Nephron (organoid): ENCODE measurements at regions not wholly inside any gene's neighbourhood (a gene's known extent, or its start where the extent isn't known, plus 50 kb on each side); places are given as distances from the start of the nearest gene placed in this dataset.
"Not testable (repeated sequence)": the region's sequence is repeated elsewhere in the genome, so short reads cannot be mapped to it uniquely, and the experiment has no call there.

Experiments
- H3K27ac Mint-ChIP-seq, 3 experiments: 2 replicates each; pipeline ENCODE4 v1.8.0; 2020; ENCODE audit warnings: mixed read lengths in 3 of 3, mild to moderate bottlenecking in 2 of 3, moderate library complexity in 1 of 3
- H3K27me3 Mint-ChIP-seq: 2 replicates; pipeline ENCODE4 v1.8.0; 2021; ENCODE audit warnings: low read depth, mild to moderate bottlenecking, moderate library complexity, mixed read lengths
- H3K36me3 Mint-ChIP-seq: 2 replicates; pipeline ENCODE4 v1.8.0; 2020; ENCODE audit warnings: low read depth, mixed read lengths
- H3K4me1 Mint-ChIP-seq: 2 replicates; pipeline ENCODE4 v1.8.0; 2020; ENCODE audit warnings: mixed read lengths
- H3K4me3 Mint-ChIP-seq, 3 experiments: 2 replicates each; pipeline ENCODE4 v1.8.0; 2020; ENCODE audit warnings: mild to moderate bottlenecking in 3 of 3, mixed read lengths in 3 of 3, moderate library complexity in 2 of 3
- H3K9me3 Mint-ChIP-seq: 2 replicates; pipeline ENCODE4 v1.8.0; 2020; ENCODE audit warnings: mixed read lengths
- TF ChIP-seq, protein P1 (sequence below), 3 experiments: fragments of 200-600 bp; sonication (generic); IDR thresholded peaks; one replicate each; pipeline ENCODE4 v1.5.0; 2021; ENCODE audit warnings: antibody characterized with exemption in 3 of 3; ENCODE audit not compliant: unreplicated experiment in 3 of 3

DNA sequence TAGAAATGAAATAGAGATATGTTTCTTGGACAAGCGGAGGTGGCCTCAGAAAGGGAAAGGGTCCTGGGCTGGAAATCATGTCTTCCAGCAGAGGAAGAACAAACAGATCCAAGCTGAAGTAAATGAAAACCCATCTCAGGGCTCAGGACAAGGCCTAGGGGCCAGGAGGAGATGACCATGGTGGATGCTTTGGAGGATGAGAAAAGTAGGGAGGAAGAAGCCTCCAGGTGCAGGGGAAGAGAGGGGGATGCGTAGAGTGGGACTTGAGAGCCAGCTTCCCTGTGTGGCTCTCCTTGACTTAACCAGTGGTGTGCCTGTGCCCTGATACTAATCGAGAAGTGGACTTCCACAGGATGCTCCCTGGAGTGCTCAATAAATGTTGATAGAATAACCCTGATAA is 203.2 kb downstream of the FAM43A start:
- H3K36me3 Mint-ChIP-seq: peaks cover 2% of the 10 kb centered on the region
- TF ChIP-seq, protein P1, sequence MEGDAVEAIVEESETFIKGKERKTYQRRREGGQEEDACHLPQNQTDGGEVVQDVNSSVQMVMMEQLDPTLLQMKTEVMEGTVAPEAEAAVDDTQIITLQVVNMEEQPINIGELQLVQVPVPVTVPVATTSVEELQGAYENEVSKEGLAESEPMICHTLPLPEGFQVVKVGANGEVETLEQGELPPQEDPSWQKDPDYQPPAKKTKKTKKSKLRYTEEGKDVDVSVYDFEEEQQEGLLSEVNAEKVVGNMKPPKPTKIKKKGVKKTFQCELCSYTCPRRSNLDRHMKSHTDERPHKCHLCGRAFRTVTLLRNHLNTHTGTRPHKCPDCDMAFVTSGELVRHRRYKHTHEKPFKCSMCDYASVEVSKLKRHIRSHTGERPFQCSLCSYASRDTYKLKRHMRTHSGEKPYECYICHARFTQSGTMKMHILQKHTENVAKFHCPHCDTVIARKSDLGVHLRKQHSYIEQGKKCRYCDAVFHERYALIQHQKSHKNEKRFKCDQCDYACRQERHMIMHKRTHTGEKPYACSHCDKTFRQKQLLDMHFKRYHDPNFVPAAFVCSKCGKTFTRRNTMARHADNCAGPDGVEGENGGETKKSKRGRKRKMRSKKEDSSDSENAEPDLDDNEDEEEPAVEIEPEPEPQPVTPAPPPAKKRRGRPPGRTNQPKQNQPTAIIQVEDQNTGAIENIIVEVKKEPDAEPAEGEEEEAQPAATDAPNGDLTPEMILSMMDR (IDR thresholded peaks at IDR 0.05; ENCODE audit: unreplicated experiment in 3 of 3): no peak
- H3K4me1 Mint-ChIP-seq: no peaks in the 10 kb centered on the region
- H3K27ac Mint-ChIP-seq: no peak overlapping the region
- H3K27me3 Mint-ChIP-seq: peaks cover under 1% of the 10 kb centered on the region
- H3K9me3 Mint-ChIP-seq: peaks cover 29% of the 10 kb centered on the region
- no peak overlapping the region for H3K4me3 Mint-ChIP-seq

DNA sequence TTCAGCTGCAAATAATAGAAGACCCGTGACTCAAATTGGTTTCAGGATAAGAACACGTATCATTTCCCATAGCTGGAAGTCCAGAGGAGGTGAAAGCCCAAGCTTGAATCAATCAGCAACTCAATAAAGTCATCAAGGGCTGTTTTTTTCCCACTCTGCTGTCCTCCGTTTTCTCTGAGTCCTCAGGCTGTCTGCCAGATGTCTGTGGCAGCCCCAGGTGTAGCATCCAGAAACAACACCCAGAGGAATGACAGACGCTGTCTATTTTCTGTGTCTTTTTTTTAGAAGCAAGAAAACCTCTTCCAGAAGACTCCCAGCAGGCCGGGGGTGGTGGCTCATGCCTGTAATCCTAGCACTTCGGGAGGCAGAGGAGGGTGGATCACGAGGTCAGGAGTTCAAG is 204.4 kb downstream of the FAM43A start:
- Mint-ChIP-seq H3K27ac (no peak overlapping the region), H3K36me3 (no peaks in the 10 kb centered on the region), H3K27me3 (no peaks in the 10 kb centered on the region), H3K4me1 (no peaks in the 10 kb centered on the region), H3K9me3 (peaks cover 28% of the 10 kb centered on the region), H3K4me3 (no peak overlapping the region)
- TF ChIP-seq, protein P1 (IDR thresholded peaks at IDR 0.05; ENCODE audit: unreplicated experiment in 3 of 3): no peak

DNA sequence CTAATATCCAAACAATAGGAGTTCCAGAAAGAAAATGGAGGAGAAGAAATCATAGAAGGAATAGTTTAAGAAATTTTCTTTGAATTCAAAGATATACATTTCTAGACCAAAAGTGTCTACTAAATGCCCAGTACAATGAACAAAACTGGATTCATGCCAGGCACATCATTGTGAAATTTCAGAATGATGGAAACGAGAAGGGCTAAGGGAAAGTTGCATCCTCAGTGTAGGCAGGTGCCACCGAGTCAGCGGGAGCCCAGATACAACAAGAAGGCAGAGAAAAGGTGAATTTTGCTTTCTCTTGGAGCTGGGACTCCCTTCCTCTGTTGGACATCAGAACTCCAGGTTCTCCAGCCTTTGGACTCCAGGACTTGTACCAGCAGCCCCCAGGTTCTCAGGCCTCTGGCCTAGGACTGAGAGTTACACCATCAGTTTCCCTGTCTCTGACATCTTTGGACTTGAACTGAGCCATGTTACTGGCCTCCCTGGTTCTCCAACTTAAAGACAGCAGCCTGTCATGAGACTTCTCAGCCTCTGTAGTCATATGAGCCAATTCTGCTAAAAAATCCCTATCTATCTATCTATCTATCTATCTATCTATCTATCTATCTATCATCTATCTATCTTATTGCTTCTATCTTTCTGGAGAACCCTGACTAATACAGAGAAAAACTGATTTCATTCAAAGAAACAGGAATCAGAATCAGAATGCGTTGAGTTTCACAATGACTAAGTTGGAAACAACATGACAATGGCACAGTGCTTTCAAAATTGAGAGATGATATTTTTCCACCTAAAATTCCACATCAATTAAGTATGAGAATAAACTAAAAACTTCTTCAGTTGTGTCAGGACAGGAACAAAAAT is 207.7 kb downstream of the FAM43A start:
- TF ChIP-seq, protein P1 (IDR thresholded peaks at IDR 0.05; ENCODE audit: unreplicated experiment in 3 of 3): no peak
- Mint-ChIP-seq H3K9me3 (peaks cover 40% of the 10 kb centered on the region), H3K36me3 (no peaks in the 10 kb centered on the region), H3K27ac (no peak overlapping the region), H3K27me3 (no peaks in the 10 kb centered on the region), H3K4me3 (no peak overlapping the region), H3K4me1 (no peaks in the 10 kb centered on the region)

DNA sequence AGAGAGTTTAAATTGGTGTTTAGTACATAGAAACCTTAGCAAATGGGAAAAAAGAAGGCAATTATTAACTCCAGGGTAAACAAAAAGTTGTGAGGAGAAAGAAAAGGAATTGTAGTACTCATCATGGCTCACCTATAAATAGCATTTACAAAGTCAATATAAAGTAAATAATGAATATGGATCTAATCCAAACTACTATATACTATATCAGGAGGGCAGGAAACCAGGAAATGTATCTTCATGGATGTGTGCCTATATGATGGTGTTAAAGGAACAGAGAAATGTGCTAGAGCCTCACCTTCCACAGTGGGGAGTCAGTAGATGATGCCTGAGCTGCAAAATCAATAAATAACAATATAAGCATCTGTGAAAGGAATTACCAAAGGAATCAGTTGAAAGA is 208.9 kb downstream of the FAM43A start:
- no peaks in the 10 kb centered on the region for H3K27me3 Mint-ChIP-seq
- H3K9me3 Mint-ChIP-seq: peaks cover 47% of the 10 kb centered on the region
- H3K4me1 Mint-ChIP-seq: no peaks in the 10 kb centered on the region
- H3K36me3 Mint-ChIP-seq: no peaks in the 10 kb centered on the region
- no peak overlapping the region for H3K4me3 Mint-ChIP-seq
- H3K27ac Mint-ChIP-seq: no peak overlapping the region
- TF ChIP-seq, protein P1 (IDR thresholded peaks at IDR 0.05; ENCODE audit: unreplicated experiment in 3 of 3): no peak

DNA sequence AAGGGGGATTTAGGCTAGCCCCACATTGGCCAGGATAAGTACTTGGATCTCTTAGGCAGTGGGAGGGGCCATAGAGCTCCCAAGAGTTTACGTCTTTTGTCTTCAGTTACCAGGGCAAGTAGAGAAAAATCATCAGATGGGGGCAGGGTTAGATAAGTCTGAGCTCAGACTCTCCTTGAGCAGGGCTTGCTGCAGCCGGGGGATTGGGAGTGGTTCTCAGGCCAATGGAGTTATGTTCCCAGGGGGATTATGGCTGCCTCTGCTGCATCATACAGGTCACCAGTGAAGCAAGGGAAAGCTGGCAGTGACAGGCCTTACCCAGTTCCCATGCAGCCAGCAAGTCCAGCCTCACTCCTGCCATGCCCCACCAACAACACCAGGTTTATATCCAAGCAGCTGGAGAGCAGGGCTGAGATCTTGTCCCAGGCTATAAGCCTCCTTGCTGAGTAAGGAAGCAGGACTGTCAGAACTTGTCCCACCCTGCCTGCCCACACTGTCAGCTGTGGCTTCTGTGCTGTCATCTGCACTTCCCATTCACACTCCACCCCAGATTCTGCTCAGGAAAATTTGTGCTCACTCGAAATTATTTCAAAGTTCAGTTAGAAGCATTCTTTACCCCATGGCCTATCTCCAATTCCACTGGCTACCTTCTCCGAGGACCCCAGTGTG is 215.3 kb downstream of the FAM43A start:
- no peak overlapping the region for H3K4me3 Mint-ChIP-seq
- H3K36me3 Mint-ChIP-seq: peaks cover 5% of the 10 kb centered on the region
- H3K9me3 Mint-ChIP-seq: peaks cover 63% of the 10 kb centered on the region

DNA sequence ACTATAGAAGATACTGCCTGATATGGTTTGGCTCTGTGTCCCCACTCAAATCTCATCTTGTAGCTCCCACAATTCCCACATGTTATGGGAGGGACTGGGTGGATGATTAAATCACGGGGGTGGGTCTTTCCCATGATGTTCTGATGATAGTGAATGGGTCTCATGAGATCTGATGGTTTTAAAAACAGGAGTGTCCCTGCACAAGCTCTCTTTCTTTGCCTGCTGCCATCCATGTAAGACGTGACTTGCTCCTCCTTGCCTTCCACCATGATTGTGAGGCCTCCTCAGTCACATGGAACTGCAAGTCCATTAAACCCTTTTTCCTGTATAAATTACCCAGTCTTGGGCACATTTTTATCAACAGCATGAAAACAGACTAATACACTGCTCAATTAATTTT is 217.8 kb downstream of the FAM43A start:
- peaks cover 12% of the 10 kb centered on the region for H3K27me3 Mint-ChIP-seq
- H3K4me3 Mint-ChIP-seq, H3K36me3 Mint-ChIP-seq, H3K4me1 Mint-ChIP-seq, H3K27ac Mint-ChIP-seq: not testable (repeated sequence)
- peaks cover 45% of the 10 kb centered on the region for H3K9me3 Mint-ChIP-seq

More for the DNA sequence above, 215.3 kb downstream of the FAM43A start:
- Mint-ChIP-seq H3K4me1 (no peaks in the 10 kb centered on the region), H3K27me3 (peaks cover 9% of the 10 kb centered on the region), H3K27ac (no peak overlapping the region)
- TF ChIP-seq, protein P1 (IDR thresholded peaks at IDR 0.05; ENCODE audit: unreplicated experiment in 3 of 3): no peak

DNA sequence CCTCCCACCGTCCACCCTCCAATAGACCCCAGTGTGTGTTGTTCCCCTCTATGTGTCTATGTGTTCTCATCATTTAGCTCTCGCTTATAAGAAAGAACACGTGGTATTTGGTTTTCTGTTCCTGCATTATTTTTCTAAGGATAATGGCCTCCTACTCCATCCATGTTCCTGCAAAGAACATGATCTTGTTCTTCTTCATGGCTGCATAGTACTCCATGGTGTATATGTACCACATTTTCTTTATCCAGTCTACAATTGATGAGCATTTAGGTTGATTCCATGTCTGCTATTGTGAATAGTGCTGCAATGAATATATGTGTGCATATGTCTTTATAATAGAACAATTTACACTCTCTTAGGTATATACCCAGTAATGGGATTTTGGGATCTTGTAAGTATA is 219.3 kb downstream of the FAM43A start:
- H3K4me3 Mint-ChIP-seq, H3K27ac Mint-ChIP-seq, H3K36me3 Mint-ChIP-seq: not testable (repeated sequence)
- H3K9me3 Mint-ChIP-seq: peaks cover 35% of the 10 kb centered on the region
- peaks cover 15% of the 10 kb centered on the region for H3K4me1 Mint-ChIP-seq
- peaks cover 13% of the 10 kb centered on the region for H3K27me3 Mint-ChIP-seq
